ENCODE measurements at regions not wholly inside any gene's neighbourhood (a gene's known extent, or its start where the extent isn't known, plus 50 kb on each side); places are given as distances from the start of the nearest gene placed in this dataset.

DNA sequence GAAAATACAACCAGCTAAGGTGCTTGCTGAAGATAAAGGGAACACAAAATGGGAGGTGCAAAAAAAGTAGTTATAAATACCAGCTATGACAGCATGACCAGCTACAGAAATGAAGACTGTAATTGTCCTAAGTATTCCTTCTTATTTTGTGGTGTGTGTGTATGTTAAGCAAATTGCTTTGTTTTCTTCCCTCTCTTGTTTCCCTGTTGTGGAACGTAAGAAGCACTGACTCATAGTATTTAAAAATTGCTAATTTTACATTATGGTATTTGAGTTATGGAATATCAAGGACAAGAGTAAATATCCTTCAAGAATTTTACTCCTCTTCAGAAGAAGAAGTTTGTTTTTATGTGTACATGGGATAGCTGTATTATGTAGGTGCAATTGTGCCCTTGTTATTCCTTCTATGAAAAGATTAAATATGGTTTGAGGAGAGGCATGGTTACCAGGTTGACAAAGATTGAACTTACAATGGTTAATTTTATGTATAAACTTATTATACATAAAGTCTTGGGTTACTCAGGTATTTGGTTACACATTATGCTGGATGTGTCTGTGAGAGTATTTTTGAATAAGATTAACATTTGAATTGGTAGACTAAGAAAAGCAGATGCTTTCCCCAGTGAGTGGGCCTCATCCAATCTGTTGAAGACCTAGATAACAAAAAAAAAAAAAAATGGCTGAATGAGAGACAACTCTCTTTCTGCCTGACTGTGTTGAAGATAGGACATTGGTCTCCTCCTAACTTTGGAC is 1132.1 kb upstream of the ALCAM start:
- no TSS peak for BruUV-seq (replicated peaks)
- Mint-ChIP-seq H3K27ac (ENCODE audit: low read depth, unreplicated experiment) (no peak overlapping the region), H3K4me1 (ENCODE audit: insufficient read depth, unreplicated experiment) (no peaks in the 10 kb centered on the region), H3K36me3 (ENCODE audit: insufficient read depth, unreplicated experiment) (no peaks in the 10 kb centered on the region), H3K4me3 (ENCODE audit: unreplicated experiment) (no peak overlapping the region), H3K27me3 (ENCODE audit: insufficient read depth, unreplicated experiment) (no peaks in the 10 kb centered on the region), H3K9me3 (ENCODE audit: unreplicated experiment) (no peaks in the 10 kb centered on the region)
- POLR2A ChIA-PET = no interaction called here
- CTCF ChIA-PET = interaction anchor here (0.6 kb wide), 1 partner anchor 136 kb away, joined by 3 read pairs; no protein-coding TSS in a partner anchor
- intact Hi-C loops (cut with micrococcal nuclease) = no loop called here
- no peak for DNase-seq (ENCODE audit: unreplicated experiment)
- TF ChIP-seq, protein P1, sequence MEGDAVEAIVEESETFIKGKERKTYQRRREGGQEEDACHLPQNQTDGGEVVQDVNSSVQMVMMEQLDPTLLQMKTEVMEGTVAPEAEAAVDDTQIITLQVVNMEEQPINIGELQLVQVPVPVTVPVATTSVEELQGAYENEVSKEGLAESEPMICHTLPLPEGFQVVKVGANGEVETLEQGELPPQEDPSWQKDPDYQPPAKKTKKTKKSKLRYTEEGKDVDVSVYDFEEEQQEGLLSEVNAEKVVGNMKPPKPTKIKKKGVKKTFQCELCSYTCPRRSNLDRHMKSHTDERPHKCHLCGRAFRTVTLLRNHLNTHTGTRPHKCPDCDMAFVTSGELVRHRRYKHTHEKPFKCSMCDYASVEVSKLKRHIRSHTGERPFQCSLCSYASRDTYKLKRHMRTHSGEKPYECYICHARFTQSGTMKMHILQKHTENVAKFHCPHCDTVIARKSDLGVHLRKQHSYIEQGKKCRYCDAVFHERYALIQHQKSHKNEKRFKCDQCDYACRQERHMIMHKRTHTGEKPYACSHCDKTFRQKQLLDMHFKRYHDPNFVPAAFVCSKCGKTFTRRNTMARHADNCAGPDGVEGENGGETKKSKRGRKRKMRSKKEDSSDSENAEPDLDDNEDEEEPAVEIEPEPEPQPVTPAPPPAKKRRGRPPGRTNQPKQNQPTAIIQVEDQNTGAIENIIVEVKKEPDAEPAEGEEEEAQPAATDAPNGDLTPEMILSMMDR (IDR thresholded peaks at IDR 0.05; ENCODE audit: unreplicated experiment) = no peak

DNA sequence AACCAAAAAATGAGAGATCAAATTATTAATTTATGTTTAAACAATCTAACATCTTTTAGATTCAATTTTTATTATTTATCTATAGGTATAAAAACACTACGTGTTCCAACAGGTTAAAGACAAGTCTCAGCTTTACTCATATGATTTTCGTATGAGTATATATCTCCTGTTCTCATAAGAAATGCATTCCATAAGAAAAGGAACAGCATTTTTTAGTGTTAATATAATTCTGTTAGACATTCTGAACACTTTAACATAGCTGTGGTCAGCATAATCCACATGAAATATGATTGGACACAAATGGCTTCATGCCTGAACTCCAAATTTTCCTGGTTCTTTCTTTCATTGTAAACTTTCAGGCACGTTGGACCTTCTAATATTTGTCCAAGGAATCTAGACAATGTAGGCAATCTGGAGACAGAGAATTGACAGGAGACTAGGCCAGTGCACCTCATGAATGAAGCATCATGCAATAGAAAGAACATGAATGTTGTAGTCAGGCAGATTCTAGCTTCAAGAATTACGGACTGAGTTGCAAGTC is 1122.0 kb upstream of the ALCAM start:
- CTCF ChIA-PET = no interaction called here
- no peak for DNase-seq (ENCODE audit: unreplicated experiment)
- Mint-ChIP-seq H3K4me3 (ENCODE audit: unreplicated experiment) (no peak overlapping the region), H3K9me3 (ENCODE audit: unreplicated experiment) (peaks cover 19% of the 10 kb centered on the region), H3K27me3 (ENCODE audit: insufficient read depth, unreplicated experiment) (no peaks in the 10 kb centered on the region), H3K27ac (ENCODE audit: low read depth, unreplicated experiment) (no peak overlapping the region), H3K4me1 (ENCODE audit: insufficient read depth, unreplicated experiment) (no peaks in the 10 kb centered on the region), H3K36me3 (ENCODE audit: insufficient read depth, unreplicated experiment) (no peaks in the 10 kb centered on the region)
- BruUV-seq (replicated peaks) = no TSS peak
- intact Hi-C loops (cut with micrococcal nuclease) = no loop called here
- POLR2A ChIA-PET = no interaction called here
- TF ChIP-seq, protein P1 (IDR thresholded peaks at IDR 0.05; ENCODE audit: unreplicated experiment) = no peak

DNA sequence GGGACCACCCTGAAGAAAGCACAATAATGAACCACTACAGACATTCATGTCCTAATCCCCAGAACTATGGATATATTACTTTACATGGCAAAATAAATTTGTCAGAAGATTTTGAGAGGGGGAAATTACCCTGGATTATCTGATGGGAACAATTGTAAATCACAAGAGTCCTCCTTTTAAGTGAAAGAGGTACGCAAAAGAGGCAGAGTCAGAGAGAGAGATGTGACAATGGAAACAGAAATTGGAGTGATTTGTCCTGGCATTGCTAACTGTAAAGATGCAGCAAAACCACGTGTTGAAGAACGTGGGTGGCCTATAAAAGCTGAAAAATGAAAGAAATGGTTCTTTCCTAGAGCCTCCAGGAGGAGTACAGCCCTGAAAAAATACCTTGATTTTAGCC is 1121.4 kb upstream of the ALCAM start:
- H3K36me3 Mint-ChIP-seq (ENCODE audit: insufficient read depth, unreplicated experiment) = no peaks in the 10 kb centered on the region
- POLR2A ChIA-PET = no interaction called here

DNA sequence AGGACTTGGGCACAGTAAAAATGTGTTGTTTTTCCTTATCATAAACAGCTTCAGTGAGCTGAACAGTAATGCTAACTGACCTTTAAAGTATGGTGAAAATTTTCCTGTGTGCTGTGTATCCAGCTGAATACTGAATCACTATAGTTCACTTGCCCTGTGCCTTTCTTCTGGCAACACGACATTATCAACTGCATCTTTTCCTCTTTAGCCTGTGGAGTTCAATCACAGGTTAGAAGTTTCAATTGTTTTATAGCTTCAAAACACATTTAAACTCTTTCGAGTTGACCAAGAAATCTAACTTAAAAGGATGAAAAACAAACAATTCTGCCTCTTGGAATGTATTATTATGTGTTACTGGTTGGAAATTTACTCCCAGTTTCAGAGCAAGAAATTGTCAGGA is 1120.7 kb upstream of the ALCAM start:
- DNase-seq (ENCODE audit: unreplicated experiment) = no peak
- H3K36me3 Mint-ChIP-seq (ENCODE audit: insufficient read depth, unreplicated experiment) = no peaks in the 10 kb centered on the region
- H3K27me3 Mint-ChIP-seq (ENCODE audit: insufficient read depth, unreplicated experiment) = no peaks in the 10 kb centered on the region
- H3K9me3 Mint-ChIP-seq (ENCODE audit: unreplicated experiment) = peaks cover 16% of the 10 kb centered on the region
- no peak overlapping the region for H3K4me3 Mint-ChIP-seq (ENCODE audit: unreplicated experiment)
- TF ChIP-seq, protein P1 (IDR thresholded peaks at IDR 0.05; ENCODE audit: unreplicated experiment) = no peak
- H3K27ac Mint-ChIP-seq (ENCODE audit: low read depth, unreplicated experiment) = no peak overlapping the region
- no peaks in the 10 kb centered on the region for H3K4me1 Mint-ChIP-seq (ENCODE audit: insufficient read depth, unreplicated experiment)
- BruUV-seq (replicated peaks) = no TSS peak
- intact Hi-C loops (cut with micrococcal nuclease) = no loop called here
- CTCF ChIA-PET = interaction anchor here (0.5 kb wide), 1 partner anchor 1120 kb away, joined by 5 read pairs; no protein-coding TSS in a partner anchor
- POLR2A ChIA-PET = interaction anchor here (0.6 kb wide), 1 partner anchor 272 kb away, joined by 3 read pairs; no protein-coding TSS in a partner anchor

More for the DNA sequence above, 1121.4 kb upstream of the ALCAM start:
- H3K27me3 Mint-ChIP-seq (ENCODE audit: insufficient read depth, unreplicated experiment) = no peaks in the 10 kb centered on the region
- no peak overlapping the region for H3K4me3 Mint-ChIP-seq (ENCODE audit: unreplicated experiment)
- H3K9me3 Mint-ChIP-seq (ENCODE audit: unreplicated experiment) = peaks cover 19% of the 10 kb centered on the region
- CTCF ChIA-PET = interaction anchor here (0.5 to 0.6 kb wide), 2 partner anchors 28 to 1121 kb away, joined by 3 to 5 read pairs; no protein-coding TSS in a partner anchor
- no peak overlapping the region for H3K27ac Mint-ChIP-seq (ENCODE audit: low read depth, unreplicated experiment)
- no peaks in the 10 kb centered on the region for H3K4me1 Mint-ChIP-seq (ENCODE audit: insufficient read depth, unreplicated experiment)
- BruUV-seq (replicated peaks) = no TSS peak
- TF ChIP-seq, protein P1 (IDR thresholded peaks at IDR 0.05; ENCODE audit: unreplicated experiment) = no peak
- DNase-seq (ENCODE audit: unreplicated experiment) = no peak
- intact Hi-C loops (cut with micrococcal nuclease) = no loop called here
